ENCODE measurements at regions not wholly inside any gene's neighbourhood (a gene's known extent, or its start where the extent isn't known, plus 50 kb on each side); places are given as distances from the start of the nearest gene placed in this dataset.
A peak's percentile ranks its signal among the peaks of the same experiment; 100 is the strongest.
"Not testable (repeated sequence)": the region's sequence is repeated elsewhere in the genome, so short reads cannot be mapped to it uniquely, and the experiment has no call there.

- ATAC-seq (no peak), DNase-seq (no peak)
- Histone ChIP-seq H3K27me3 (no peaks in the 10 kb centered on the region), H3K4me1 (peaks cover 0 to 8% (median 0%) of the 10 kb centered on the region in 9 donors), H3K4me3 (no peak overlapping the region), H3K27ac (no peak overlapping the region), H3K9me3 (no peaks in the 10 kb centered on the region), H3K36me3 (no peaks in the 10 kb centered on the region)
- no peak for TF ChIP-seq CTCF (IDR thresholded peaks at IDR 0.05)
- WGBS, 2 donors = 66 to 67% methylated on average over 3 of the region's 3 CpGs
- intact Hi-C loops (cut with DNase I) = loop anchor here in 1 of 10 donors (10.0 kb wide), 2 partner anchors 47 to 63 kb away; no protein-coding TSS in a partner anchor
These were observed 71.0 kb upstream of the MELK start for GRCh38 chr9:36501727-36502126.

GRCh38 chr9:36500931-36501330 lies 71.8 kb upstream of the MELK start:
- not testable (repeated sequence) for H3K27me3 ChIP-seq, H3K27ac ChIP-seq, H3K9me3 ChIP-seq, H3K4me3 ChIP-seq, H3K36me3 ChIP-seq, ATAC-seq, DNase-seq, H3K4me1 ChIP-seq
- intact Hi-C loops (cut with DNase I) = loop anchor here in 1 of 10 donors (10.0 kb wide), 2 partner anchors 46 to 64 kb away; no protein-coding TSS in a partner anchor
- WGBS, 2 donors = 83 to 85% methylated on average over 2 of the region's 2 CpGs

GRCh38 chr9:36499174-36499890 lies 73.4 kb upstream of the MELK start:
- no peak for ATAC-seq
- H3K4me1 ChIP-seq = peaks cover 0 to 8% (median 0%) of the 10 kb centered on the region in 9 donors
- 67 to 73% methylated on average over 8 of the region's 8 CpGs for WGBS, 2 donors
- no peak overlapping the region for H3K4me3 ChIP-seq
- no peak for TF ChIP-seq CTCF (IDR thresholded peaks at IDR 0.05)
- no peaks in the 10 kb centered on the region for H3K27me3 ChIP-seq
- H3K27ac ChIP-seq = no peak overlapping the region
- no peak for DNase-seq
- intact Hi-C loops (cut with DNase I) = loop anchor here in 1 of 10 donors (5.0 kb wide), 1 partner anchor 48 kb away; no protein-coding TSS in a partner anchor
- H3K9me3 ChIP-seq = no peaks in the 10 kb centered on the region
- no peaks in the 10 kb centered on the region for H3K36me3 ChIP-seq

GRCh38 chr9:36493564-36493963 lies 79.1 kb upstream of the MELK start:
- ATAC-seq; DNase-seq; H3K9me3 ChIP-seq; H3K27me3 ChIP-seq; intact Hi-C loops (cut with DNase I); H3K36me3 ChIP-seq: not testable (repeated sequence)
- peak overlapping the region in 1 of 10 donors; percentile 1 for H3K4me3 ChIP-seq
- H3K27ac ChIP-seq = peak overlapping the region in 1 of 10 donors; percentile 4
- peaks cover 0 to 18% (median 6%) of the 10 kb centered on the region in 9 donors for H3K4me1 ChIP-seq
- WGBS, 2 donors = 87 to 95% methylated on average over 6 of the region's 6 CpGs

GRCh38 chr9:36492865-36493264 lies 79.8 kb upstream of the MELK start:
- no peak overlapping the region for H3K4me3 ChIP-seq
- no peaks in the 10 kb centered on the region for H3K36me3 ChIP-seq
- TF ChIP-seq CTCF (IDR thresholded peaks at IDR 0.05) = no peak
- peak overlapping the region in 1 of 10 donors; percentile 4 for H3K27ac ChIP-seq
- no peaks in the 10 kb centered on the region for H3K9me3 ChIP-seq
- peaks cover 0 to 25% (median 12%) of the 10 kb centered on the region in 9 donors for H3K4me1 ChIP-seq
- DNase-seq (no peak), ATAC-seq (no peak)
- WGBS, 2 donors = 87 to 90% methylated on average over 2 of the region's 2 CpGs
- intact Hi-C loops (cut with DNase I) = no loop called here
- H3K27me3 ChIP-seq = no peaks in the 10 kb centered on the region

All from heart right ventricle (tissue), 16 donors.